GM10248 (cell line): ENCODE measurements at regions not wholly inside any gene's neighbourhood (a gene's known extent, or its start where the extent isn't known, plus 50 kb on each side); places are given as distances from the start of the nearest gene placed in this dataset.

Source experiments
- CTCF ChIA-PET: fragments of 300-600 bp; sonication (Branson Sonifier 250); formaldehyde crosslinking; extraction: SDS; loops from one replicate; lab custom pipeline; 2021; ENCODE audit warnings: antibody characterized with exemption; lab: Yijun Ruan, JAX
- POLR2A ChIA-PET: fragments of 350-650 bp; sonication (Branson Sonifier 250); formaldehyde crosslinking; extraction: SDS; loops from one replicate; lab custom pipeline; 2020; ENCODE audit warnings: antibody characterized with exemption; lab: Yijun Ruan, JAX
- DNase-seq: peaks from one replicate; pipeline ENCODE4 v3.0.0; 2012; ENCODE audit errors: extremely low spot score
- TF ChIP-seq, protein P1 (sequence below): IDR thresholded peaks from 2 replicates; pipeline ENCODE4 v1.5.1; 2012; ENCODE audit warnings: mild to moderate bottlenecking, low read depth; ENCODE audit errors: extremely low read depth, missing control alignments, control extremely low read depth

GRCh38 chr2:176508984-176509740 lies 239.9 kb downstream of the MTX2 start:
- TF ChIP-seq, protein P1, sequence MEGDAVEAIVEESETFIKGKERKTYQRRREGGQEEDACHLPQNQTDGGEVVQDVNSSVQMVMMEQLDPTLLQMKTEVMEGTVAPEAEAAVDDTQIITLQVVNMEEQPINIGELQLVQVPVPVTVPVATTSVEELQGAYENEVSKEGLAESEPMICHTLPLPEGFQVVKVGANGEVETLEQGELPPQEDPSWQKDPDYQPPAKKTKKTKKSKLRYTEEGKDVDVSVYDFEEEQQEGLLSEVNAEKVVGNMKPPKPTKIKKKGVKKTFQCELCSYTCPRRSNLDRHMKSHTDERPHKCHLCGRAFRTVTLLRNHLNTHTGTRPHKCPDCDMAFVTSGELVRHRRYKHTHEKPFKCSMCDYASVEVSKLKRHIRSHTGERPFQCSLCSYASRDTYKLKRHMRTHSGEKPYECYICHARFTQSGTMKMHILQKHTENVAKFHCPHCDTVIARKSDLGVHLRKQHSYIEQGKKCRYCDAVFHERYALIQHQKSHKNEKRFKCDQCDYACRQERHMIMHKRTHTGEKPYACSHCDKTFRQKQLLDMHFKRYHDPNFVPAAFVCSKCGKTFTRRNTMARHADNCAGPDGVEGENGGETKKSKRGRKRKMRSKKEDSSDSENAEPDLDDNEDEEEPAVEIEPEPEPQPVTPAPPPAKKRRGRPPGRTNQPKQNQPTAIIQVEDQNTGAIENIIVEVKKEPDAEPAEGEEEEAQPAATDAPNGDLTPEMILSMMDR: no peak
- DNase-seq: peak; percentile 29
- ChIA-PET POLR2A (no interaction called here), CTCF (no interaction called here)

- ChIA-PET CTCF (interaction anchor here (1.0 to 2.0 kb wide), 4 partner anchors 10 to 37 kb away, joined by 3 to 9 read pairs (median 4); no protein-coding TSS in a partner anchor), POLR2A (no interaction called here)
- TF ChIP-seq, protein P1: no peak
- no peak for DNase-seq
Measured at GRCh38 chr2:176514276-176514675, 245.0 kb downstream of the MTX2 start.

DNA sequence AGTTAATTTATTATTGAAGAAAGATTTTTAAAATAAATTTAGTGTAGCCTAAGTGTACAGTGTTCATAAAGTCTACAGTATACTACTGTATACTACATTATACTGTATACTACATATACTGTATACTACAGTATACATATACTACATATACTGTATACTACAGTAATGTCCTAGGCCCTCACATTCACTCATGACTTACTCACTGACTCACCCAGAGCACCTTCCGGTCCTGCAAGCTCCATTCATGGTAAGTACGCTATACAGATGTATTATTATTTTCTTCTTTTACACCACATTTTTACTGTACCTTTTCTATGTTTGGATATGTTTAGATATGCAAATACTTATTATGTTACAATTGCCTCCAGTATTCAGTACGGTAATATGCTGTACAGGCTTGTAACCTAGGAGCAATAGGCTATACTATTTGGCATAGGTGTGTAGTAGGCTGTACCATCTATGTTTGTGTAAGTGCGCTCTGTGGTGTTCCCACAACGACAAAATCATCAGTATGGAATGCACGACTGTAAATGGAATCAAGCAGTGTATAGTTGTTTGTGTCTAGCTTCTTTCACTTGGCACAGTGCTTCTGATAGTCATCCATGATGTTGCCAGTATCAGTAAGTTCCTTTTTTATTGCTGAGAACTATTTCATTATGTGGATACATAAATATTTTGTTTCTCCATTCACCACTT lies 245.7 kb downstream of the MTX2 start:
- ChIA-PET POLR2A (no interaction called here), CTCF (interaction anchor here (1.6 kb wide), 1 partner anchor 10 kb away, joined by 5 read pairs; no protein-coding TSS in a partner anchor)
- TF ChIP-seq, protein P1: no peak
- no peak for DNase-seq

- DNase-seq: no peak
- CTCF ChIA-PET: interaction anchor here (0.9 to 1.0 kb wide), 2 partner anchors 11 to 39 kb away, joined by 3 to 4 read pairs; no protein-coding TSS in a partner anchor
- TF ChIP-seq, protein P1: no peak
- POLR2A ChIA-PET: no interaction called here
Measured at GRCh38 chr2:176516051-176516602, 246.9 kb downstream of the MTX2 start.

GRCh38 chr2:176518823-176519222 lies 249.6 kb downstream of the MTX2 start:
- TF ChIP-seq, protein P1: no peak
- no peak for DNase-seq
- CTCF ChIA-PET: interaction anchor here (1.2 to 2.0 kb wide), 3 partner anchors 11 to 36 kb away, joined by 3 to 5 read pairs (median 4); no protein-coding TSS in a partner anchor
- POLR2A ChIA-PET: no interaction called here
